Mucosa of gallbladder (tissue), 1 donor: ENCODE measurements at regions not wholly inside any gene's neighbourhood (a gene's known extent, or its start where the extent isn't known, plus 50 kb on each side); places are given as distances from the start of the nearest gene placed in this dataset.

Experiments used
- DNase-seq: peaks from one replicate; pipeline ENCODE4 v3.0.0-alpha.2; 2020; ENCODE audit warnings: low spot score
- donor health status: DM: no; HTN: no; CAD: no.

- peak; percentile 29 for DNase-seq
These were observed 199.0 kb upstream of the TARS1 start for GRCh38 chr5:33241802-33242201.

GRCh38 chr5:33242277-33242676, 198.5 kb upstream of the TARS1 start:
- no peak for DNase-seq

- DNase-seq: no peak
These were observed 196.2 kb upstream of the TARS1 start for GRCh38 chr5:33244441-33245150.

DNA sequence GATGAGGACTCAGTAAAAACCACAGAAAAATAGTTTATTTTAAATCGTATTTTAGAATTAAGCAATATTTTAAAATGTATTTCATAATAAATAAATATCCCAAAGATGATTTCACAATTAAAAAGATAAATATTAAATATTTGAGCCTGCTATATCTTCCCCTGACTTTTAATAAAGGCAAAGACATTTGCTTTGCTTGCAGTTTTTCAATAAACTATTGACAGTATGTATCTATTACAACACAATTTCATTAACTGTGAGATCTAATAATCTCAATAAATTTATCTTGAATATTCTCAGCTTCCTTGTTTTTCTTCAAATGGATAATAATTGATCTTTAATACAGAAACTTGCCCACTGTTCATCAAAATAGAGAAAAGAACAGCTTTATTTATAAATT, 186.2 kb upstream of the TARS1 start:
- no peak for DNase-seq

DNA sequence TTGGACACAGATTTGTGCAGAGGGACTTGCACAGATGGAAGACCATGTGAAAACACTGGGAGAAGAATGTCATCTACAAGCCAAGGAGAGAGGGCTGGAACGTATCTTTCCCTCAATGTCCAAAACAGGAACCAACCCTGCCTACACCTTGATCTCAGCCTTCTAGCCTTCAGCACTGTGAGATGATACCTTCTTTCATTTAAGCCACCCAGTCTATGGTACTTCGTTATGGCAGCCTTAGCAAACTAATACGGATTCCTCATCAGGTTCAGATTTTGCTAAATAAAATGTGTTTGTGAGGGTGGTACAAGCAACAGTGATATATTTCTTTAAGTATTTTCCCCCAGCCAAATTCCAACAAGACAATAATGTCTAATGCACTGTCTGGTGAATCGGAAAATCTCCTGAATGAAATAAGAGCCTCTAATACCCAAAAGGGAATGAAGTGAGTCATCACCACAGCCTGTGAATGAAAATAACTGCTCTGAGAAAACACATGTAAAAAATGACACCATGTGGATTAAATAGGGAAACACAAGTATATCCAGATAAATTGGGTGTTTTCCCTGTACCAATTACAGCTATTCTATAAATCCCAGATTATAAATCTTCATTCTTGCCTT, 182.8 kb upstream of the TARS1 start:
- no peak for DNase-seq

DNA sequence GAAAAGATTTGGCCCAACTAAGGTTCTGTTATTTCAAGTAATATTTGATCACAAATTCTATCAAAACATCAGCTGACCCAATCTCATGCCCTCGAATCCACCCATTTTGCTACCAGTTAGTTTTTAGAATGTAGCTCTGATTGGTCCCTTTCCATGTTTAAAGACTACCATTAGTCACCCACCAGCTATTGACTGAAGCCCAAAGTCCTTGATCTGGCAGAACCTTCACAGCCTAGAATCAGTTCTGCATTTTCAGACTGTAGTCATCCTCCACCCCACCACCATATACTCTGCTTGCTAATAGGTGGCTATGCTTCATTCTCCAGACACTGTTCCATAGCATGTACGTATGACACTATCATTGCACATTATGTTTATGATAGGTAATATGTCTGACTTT, 182.2 kb upstream of the TARS1 start:
- no peak for DNase-seq

DNA sequence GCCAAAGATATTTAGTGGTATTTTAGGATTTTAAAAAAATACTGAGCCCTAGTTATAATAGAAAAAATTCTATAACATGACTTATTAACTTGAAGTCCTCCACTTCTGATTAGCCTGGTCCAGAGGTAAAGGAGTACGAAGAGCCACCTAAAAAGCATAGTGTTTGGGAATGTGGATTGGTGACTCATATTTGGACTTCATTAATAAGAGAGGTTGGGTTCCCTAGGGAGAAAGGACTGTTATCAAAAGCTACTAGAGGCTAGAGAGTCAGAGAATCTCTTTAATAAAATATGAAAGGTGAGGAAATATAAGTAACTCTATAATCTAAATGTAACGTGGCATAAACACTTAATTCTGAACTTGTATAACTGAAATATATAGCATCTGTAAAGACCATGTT, 180.7 kb upstream of the TARS1 start:
- no peak for DNase-seq

- no peak for DNase-seq
These were observed 179.5 kb upstream of the TARS1 start for GRCh38 chr5:33261305-33261704.

GRCh38 chr5:33261747-33262146, 179.0 kb upstream of the TARS1 start:
- no peak for DNase-seq

DNA sequence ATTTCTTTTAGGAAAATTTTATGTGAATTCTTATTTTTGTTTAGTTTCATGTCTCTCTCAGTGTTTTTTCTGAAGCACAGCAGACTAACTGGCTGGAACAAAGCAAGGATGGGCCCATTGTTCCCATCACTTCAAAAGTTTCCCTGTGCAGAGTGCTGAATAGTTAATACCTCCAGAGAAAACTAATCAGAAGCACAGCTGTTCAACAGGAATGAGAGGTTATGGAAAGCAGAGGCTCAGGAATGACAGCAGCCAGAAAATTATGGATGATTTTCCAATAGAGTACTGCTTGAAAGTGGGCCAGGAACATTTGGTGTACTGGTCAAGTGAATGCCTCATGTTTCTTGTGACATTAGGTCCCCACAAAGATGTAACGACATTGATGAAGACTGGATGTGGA, 173.0 kb upstream of the TARS1 start:
- DNase-seq: no peak

- no peak for DNase-seq
These were observed 172.4 kb upstream of the TARS1 start for GRCh38 chr5:33268374-33268773.

GRCh38 chr5:33270671-33271070, 170.1 kb upstream of the TARS1 start:
- DNase-seq: no peak

DNA sequence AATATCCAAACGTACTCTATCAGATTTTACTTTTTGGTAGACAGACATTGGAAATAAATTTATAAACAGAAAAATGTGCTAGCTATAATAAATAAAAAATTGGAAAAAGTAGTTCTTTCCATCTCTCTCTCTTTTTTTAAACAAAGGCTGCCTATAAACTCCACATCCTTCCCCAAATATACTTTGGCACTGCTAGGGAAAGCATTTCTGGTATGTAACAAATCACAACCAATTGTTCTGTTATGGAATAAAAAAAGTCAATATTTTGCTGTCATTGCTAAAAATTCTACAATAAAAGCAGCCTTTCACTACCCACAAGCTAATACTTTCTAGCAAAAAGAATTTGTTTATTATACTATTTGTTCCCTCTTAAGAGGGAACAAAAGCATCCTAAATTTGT, 169.2 kb upstream of the TARS1 start:
- DNase-seq: no peak

DNA sequence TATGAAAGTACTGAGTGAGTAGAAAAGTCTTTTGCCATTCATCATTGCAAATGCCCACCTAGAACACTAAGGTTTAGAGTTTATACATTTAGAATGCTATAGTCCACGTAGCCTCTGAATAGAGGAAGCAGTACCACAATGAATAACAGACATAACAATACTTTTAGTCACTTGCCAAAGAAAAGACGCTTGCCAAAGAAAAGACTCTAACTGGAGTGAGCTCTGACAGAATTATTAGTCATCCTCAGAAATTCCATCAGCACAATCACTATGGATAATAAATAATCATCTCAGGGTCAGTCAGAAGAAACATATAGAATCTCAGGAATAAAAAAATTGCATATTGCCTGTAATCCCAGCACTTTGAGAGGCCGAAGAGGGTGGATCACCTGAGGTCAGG, 168.5 kb upstream of the TARS1 start:
- DNase-seq: no peak

DNA sequence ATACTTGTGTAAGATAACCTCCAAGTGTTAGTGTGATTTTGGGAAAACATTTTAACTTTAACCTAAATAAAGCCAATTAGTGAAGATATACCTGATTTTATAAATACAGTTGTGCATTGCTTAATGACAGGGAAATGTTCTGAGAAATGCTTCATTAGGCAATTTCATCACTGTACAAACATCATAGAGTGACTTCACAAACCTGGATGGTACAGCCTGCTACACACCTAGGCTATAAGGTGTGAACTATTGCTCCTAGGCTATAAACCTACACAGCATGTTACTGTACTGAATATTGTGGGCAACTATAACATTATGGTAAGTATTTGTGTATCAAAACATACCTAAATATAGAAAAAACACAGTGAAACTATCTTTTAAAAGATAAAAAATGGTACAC, 166.8 kb upstream of the TARS1 start:
- DNase-seq: no peak

DNA sequence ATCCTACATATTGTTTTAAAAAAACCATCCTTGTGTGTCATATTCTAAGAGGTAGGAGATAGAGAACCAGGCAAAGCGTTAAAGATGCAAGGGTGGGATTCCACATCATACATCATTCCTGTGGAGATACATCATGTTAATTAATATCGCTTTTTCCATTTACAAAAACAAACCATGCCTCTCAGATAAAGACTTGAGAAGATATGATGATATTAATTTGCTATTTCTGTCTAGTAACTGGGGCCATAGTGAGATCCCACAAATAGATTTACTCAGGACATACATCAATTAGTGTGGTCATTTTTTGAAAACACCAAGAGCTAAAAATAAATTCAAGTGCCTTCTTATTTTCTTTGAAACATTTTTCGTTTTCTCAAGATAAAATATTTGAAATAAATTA, 165.4 kb upstream of the TARS1 start:
- DNase-seq: no peak

GRCh38 chr5:33275921-33276627, 164.7 kb upstream of the TARS1 start:
- DNase-seq: no peak

DNA sequence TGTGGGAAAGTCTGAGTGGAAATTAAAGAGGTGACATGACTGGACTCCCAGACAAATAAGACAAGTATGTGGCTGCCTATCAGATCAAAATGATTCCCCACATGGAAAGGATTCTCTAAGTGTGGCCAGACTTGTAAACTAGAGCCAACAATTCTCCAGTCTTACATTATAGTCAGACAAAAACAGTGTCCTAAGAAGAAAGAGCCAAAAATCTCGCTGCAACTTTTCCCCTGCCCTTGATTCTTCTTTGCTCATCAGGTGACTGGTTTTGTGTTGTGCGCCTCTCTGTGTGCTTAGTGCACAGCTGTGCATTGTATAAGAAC, 164.2 kb upstream of the TARS1 start:
- no peak for DNase-seq

DNA sequence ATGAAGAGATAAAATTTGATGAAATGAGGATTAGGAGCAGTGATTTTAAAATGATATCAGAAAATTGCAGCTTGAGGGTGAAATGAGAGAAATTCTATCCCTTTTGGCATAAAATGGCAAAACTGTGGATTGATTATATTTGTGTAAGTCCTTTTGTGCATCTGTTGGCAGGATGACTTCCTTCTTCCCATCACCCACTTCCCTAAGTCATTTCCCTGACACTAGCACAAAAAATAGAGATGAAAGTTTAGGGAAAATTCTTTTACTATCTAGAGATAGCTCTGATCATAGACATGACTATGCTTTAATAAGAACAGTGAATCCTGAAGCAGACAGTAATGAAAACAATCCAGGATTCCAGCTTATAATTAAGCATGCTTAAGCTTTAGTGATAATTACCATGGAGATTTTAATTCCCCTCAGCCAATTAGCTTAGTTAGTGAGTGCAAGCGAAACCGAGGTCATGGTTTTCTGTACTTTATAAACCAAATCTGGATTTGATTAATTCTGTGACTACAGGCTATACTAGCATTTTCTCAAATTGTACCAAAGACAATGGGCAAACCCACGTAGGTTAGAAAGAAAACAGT, 163.6 kb upstream of the TARS1 start:
- DNase-seq: no peak

DNA sequence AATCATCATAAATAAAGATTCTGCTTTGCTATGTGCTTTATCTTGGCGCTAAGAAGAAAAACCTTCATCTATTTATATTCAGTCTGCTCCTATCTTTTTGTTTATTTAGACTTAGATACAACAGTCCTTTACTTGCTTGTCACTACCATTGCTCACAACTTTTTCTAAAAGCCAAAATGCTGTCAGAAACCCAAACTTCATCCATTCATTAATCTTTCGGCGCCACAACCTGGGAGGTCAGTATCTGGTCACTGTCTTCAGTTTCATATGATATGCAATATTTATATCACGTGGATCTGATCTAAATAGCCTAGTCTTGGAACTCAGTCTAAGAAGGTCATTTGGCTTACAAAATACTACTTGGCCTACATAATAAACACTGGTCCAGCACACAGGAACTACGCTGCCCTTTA, 159.3 kb upstream of the TARS1 start:
- DNase-seq: no peak

DNA sequence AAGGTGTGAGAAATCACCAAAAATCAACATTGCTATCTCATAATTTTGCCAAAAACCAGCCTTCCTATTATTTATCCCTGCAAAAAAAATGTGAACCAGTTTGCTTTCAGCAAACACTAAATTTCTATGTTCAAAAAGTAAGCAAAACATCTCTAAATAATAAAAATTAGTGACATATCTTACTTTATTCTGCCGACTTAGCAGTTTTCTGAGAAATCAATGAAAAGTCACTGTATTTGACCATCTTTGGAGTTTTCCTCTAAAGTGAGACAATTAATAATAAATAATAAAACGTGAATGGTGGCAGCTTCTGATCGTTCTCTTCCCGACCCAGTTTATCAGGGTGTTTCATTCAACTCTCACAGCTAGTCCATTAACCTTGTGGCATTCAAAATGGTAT, 158.6 kb upstream of the TARS1 start:
- DNase-seq: no peak

DNA sequence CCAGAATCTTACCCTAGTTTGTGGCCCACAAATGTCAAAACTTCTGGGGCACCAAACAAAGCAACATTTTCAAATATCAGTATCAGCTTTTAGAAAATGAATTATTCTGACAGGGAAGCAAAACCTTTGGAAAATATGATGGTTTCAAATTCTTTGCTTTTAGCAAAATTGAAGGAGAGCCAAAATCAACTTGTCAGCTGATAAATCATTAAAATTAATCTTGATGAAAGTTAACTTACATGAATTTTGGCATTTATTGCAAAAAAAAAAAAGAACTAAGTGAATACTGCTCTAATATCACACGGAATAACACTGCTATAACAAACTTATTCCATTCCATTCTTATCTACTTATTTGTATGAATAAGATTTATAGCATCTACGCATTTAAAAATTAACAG, 158.1 kb upstream of the TARS1 start:
- no peak for DNase-seq

DNA sequence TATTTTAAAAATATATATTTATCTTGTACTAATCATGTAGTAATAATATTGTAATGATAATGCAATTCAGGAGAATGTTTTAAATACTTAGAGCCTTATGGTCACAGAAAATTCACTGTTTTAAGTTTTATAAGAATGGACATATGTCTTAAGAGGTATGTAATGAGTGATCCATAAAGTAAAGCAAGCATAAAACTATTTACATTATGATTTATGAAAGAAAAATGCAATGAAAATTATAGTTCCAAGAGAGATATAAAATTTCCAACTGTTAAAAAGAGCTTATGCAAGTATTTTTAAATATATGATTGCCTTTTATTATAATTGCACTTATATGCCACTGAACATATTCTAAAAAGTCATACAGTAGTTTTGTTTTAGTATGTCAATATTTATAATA, 157.5 kb upstream of the TARS1 start:
- DNase-seq: no peak
